ACC112 (cell line): ENCODE measurements at regions not wholly inside any gene's neighbourhood (a gene's known extent, or its start where the extent isn't known, plus 50 kb on each side); places are given as distances from the start of the nearest gene placed in this dataset.

Experiments used
- H2AFZ ChIP-seq: fragments of 200-600 bp; sonication (generic); one replicate; pipeline ENCODE4 v1.6.0; 2017; ENCODE audit warnings: antibody characterized with exemption, low read length; ENCODE audit not compliant: unreplicated experiment
- H3K27ac ChIP-seq: fragments of 200-600 bp; sonication (generic); 2 replicates; pipeline ENCODE4 v1.5.1; 2014; ENCODE audit warnings: low read depth, mild to moderate bottlenecking, antibody characterized with exemption, low read length, moderate library complexity
- H3K27me3 ChIP-seq: fragments of 200-600 bp; sonication (generic); 2 replicates; pipeline ENCODE4 v1.6.1; 2014; ENCODE audit warnings: mild to moderate bottlenecking, antibody characterized with exemption, low read length, moderate library complexity, mixed read lengths; ENCODE audit not compliant: insufficient read depth
- H3K36me3 ChIP-seq: fragments of 200-600 bp; sonication (generic); 2 replicates; pipeline ENCODE4 v1.6.1; 2016; ENCODE audit warnings: mild to moderate bottlenecking, antibody characterized with exemption, low read length, moderate library complexity, mixed read lengths; ENCODE audit not compliant: insufficient read depth
- H3K4me1 ChIP-seq: fragments of 200-600 bp; sonication (generic); one replicate; pipeline ENCODE4 v1.6.1; 2016; ENCODE audit warnings: low read length, mixed read lengths; ENCODE audit not compliant: insufficient read depth, unreplicated experiment, control insufficient read depth
- H3K4me3 ChIP-seq: fragments of 200-600 bp; sonication (generic); 2 replicates; pipeline ENCODE4 v1.5.1; 2014; ENCODE audit warnings: mild to moderate bottlenecking, low read depth, low read length
- H3K79me2 ChIP-seq: fragments of 200-600 bp; sonication (generic); one replicate; pipeline ENCODE4 v1.6.0; 2016; ENCODE audit warnings: low read length; ENCODE audit not compliant: control insufficient read depth, unreplicated experiment, insufficient read depth

GRCh38 chr20:48195121-48195870 lies 410.0 kb upstream of the SULF2 start:
- Histone ChIP-seq H2AFZ (no peak overlapping the region), H3K4me3 (no peak overlapping the region), H3K27me3 (peaks cover 5% of the 10 kb centered on the region; the same call in 1 of the 2 replicates), H3K36me3 (no peaks in the 10 kb centered on the region), H3K4me1 (no peaks in the 10 kb centered on the region), H3K79me2 (no peaks in the 10 kb centered on the region), H3K27ac (no peak overlapping the region)

- H3K27ac ChIP-seq: no peak overlapping the region
- peaks cover 5% of the 10 kb centered on the region for H3K27me3 ChIP-seq
- no peaks in the 10 kb centered on the region for H3K36me3 ChIP-seq
- H3K4me3 ChIP-seq: no peak overlapping the region
- no peak overlapping the region for H2AFZ ChIP-seq
- H3K79me2 ChIP-seq: no peaks in the 10 kb centered on the region
- H3K4me1 ChIP-seq: no peaks in the 10 kb centered on the region
Measured at GRCh38 chr20:48194583-48194982, 409.3 kb upstream of the SULF2 start.

GRCh38 chr20:48193627-48194425 lies 408.5 kb upstream of the SULF2 start:
- Histone ChIP-seq H3K36me3 (no peaks in the 10 kb centered on the region), H3K79me2 (no peaks in the 10 kb centered on the region), H3K4me1 (no peaks in the 10 kb centered on the region), H3K27me3 (peaks cover 5% of the 10 kb centered on the region), H3K4me3 (no peak overlapping the region), H3K27ac (no peak overlapping the region), H2AFZ (no peak overlapping the region)

- Histone ChIP-seq H3K4me1 (peaks cover under 1% of the 10 kb centered on the region), H3K79me2 (no peaks in the 10 kb centered on the region), H3K36me3 (no peaks in the 10 kb centered on the region), H3K4me3 (no peak overlapping the region), H2AFZ (no peak overlapping the region), H3K27me3 (no peaks in the 10 kb centered on the region; the same call in 1 of the 2 replicates), H3K27ac (no peak overlapping the region)
Measured at GRCh38 chr20:48192109-48192508, 406.8 kb upstream of the SULF2 start.

GRCh38 chr20:48191200-48191599 lies 405.9 kb upstream of the SULF2 start:
- Histone ChIP-seq H3K36me3 (no peaks in the 10 kb centered on the region), H3K27ac (no peak overlapping the region), H3K4me1 (peaks cover 5% of the 10 kb centered on the region), H3K27me3 (no peaks in the 10 kb centered on the region; the same call in 1 of the 2 replicates), H3K4me3 (no peak overlapping the region), H3K79me2 (no peaks in the 10 kb centered on the region), H2AFZ (no peak overlapping the region)

- Histone ChIP-seq H2AFZ (no peak overlapping the region), H3K27ac (no peak overlapping the region), H3K36me3 (no peaks in the 10 kb centered on the region), H3K27me3 (no peaks in the 10 kb centered on the region; the same call in 1 of the 2 replicates), H3K4me1 (peaks cover 5% of the 10 kb centered on the region), H3K4me3 (no peak overlapping the region), H3K79me2 (no peaks in the 10 kb centered on the region)
Measured at GRCh38 chr20:48190757-48191156, 405.5 kb upstream of the SULF2 start.

- peaks cover 5% of the 10 kb centered on the region for H3K4me1 ChIP-seq
- no peak overlapping the region for H3K4me3 ChIP-seq
- H2AFZ ChIP-seq: no peak overlapping the region
- H3K27ac ChIP-seq: no peak overlapping the region
- H3K27me3 ChIP-seq: no peaks in the 10 kb centered on the region; the same call in 1 of the 2 replicates
- no peaks in the 10 kb centered on the region for H3K36me3 ChIP-seq
- no peaks in the 10 kb centered on the region for H3K79me2 ChIP-seq
Measured at GRCh38 chr20:48189181-48189580, 403.9 kb upstream of the SULF2 start.

GRCh38 chr20:48187851-48188250 lies 402.6 kb upstream of the SULF2 start:
- Histone ChIP-seq H3K79me2 (no peaks in the 10 kb centered on the region), H3K27me3 (no peaks in the 10 kb centered on the region; the same call in 1 of the 2 replicates), H3K27ac (no peak overlapping the region), H3K4me3 (no peak overlapping the region), H2AFZ (no peak overlapping the region), H3K36me3 (no peaks in the 10 kb centered on the region), H3K4me1 (peaks cover 5% of the 10 kb centered on the region)

- Histone ChIP-seq H3K79me2 (no peaks in the 10 kb centered on the region), H3K4me3 (no peak overlapping the region), H3K4me1 (peaks cover 5% of the 10 kb centered on the region), H3K36me3 (no peaks in the 10 kb centered on the region), H3K27me3 (no peaks in the 10 kb centered on the region; the same call in 1 of the 2 replicates), H3K27ac (no peak overlapping the region), H2AFZ (no peak overlapping the region)
Measured at GRCh38 chr20:48186915-48187314, 401.6 kb upstream of the SULF2 start.

GRCh38 chr20:48186447-48186846 lies 401.2 kb upstream of the SULF2 start:
- Histone ChIP-seq H3K27ac (no peak overlapping the region), H2AFZ (no peak overlapping the region), H3K79me2 (no peaks in the 10 kb centered on the region), H3K36me3 (no peaks in the 10 kb centered on the region), H3K4me1 (peaks cover 5% of the 10 kb centered on the region), H3K27me3 (no peaks in the 10 kb centered on the region; the same call in 1 of the 2 replicates), H3K4me3 (no peak overlapping the region)
